Activated CD4-positive, alpha-beta T cell treated with anti-CD3 and anti-CD28 coated beads for 1 hour (primary cell): ENCODE measurements at regions not wholly inside any gene's neighbourhood (a gene's known extent, or its start where the extent isn't known, plus 50 kb on each side); places are given as distances from the start of the nearest gene placed in this dataset.

ENCODE experiments used
- DNase-seq: peaks from one replicate; pipeline ENCODE4 v3.0.0-alpha.2; 2020

DNA sequence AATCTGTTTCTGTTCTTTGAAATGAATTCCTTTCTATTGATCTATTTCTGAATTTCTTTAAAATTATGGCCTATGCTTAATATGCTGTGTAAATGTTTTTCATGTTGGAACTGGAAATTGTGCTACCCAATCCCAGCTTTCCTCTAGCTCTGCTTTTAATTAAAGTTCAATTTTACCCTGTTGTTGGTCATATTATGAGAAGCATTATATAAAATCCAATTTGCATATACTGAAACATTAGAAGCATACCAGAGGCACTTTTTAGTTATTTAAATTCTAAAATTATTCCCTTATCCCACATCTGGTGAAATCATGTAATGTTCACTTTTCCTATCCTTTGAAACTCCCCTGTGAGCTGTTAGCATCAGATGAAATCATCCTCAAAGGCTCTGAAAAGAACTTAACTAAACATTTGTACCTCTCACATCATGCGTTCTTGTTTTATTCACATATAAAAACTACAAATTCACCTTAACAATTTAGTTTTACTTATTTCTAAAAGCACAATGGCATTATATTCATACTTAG lies 160.6 kb upstream of the COL21A1 start:
- DNase-seq: no peak

DNA sequence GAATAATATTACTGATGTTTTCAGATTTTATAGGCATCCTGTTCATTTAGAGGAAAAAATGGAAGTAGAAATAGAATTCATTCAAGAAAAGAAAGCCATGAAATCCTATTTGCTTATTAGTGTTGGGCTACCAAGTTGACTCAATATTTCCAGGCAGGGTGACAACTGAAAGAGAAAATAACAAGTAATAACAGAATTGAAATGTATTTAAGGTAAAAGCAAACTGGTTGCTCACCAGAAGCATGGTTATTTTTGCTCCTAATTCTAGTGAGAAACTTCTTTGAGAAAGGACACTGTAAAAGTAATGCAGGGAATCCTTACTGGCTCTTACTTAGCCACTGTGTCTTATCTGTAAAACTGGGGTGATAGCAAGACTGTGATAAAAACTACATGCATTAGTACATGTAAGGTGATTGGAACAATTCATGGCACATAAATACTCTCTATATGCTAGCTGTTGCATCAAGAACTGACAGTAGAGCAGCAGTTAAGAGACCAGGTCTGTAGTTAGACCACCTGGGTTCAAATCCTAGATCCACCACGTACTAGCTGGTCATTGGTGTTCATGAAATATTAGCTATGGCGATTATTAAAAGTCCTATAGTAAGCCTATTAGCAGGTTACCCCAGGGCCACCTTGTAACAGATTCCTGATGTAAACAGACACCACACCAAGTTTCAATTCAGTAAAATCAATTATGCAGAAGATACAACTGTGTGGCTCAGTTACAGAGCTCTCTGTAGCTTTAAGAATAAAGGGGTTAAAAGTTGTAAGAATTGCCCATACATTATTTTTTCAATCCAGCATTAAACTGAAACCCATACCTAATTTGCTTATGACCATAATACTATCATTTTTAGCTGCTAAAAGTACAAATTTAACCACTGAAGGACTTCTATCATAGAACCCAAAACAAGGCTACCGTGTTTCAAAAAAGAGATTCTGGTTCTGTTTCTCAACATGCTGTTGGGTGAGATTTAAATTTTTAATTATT lies 159.2 kb upstream of the COL21A1 start:
- no peak for DNase-seq

DNA sequence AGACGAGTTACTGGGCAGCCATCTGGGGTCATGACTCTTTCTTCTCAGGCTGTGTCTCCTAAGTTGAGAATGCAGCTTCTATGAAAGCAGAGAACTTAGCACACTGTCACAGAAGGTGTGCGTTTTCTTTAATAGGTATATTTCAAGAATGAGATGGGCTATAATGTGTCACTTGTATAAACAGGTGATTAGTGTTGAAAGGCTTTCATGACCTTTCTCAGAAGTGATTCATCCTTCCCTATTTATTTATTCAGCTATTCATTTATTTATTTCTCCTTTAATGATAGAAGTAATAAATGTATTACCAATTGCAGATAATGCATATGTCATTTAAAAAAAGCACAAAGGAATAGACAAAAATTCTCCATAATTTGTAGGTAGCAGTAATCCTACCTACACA lies 157.2 kb upstream of the COL21A1 start:
- no peak for DNase-seq

DNA sequence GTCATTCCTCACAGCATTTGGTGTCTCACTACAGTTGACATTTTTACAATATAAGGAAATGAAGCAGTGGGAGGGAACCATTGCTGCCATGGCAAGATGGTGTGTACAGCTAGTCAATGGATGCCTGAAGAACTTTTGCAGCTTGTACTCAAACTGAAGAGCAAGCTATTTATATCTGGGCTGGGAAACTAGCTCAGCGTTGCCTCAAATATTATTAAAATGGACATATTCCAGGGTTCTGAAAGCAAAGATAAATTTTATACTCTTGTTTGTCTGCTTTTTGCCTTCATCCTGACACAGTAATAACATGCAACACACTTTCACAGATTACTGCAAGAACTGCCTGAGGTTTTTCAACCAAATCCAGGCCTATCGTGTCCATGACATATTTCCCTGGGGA lies 156.4 kb upstream of the COL21A1 start:
- no peak for DNase-seq

DNA sequence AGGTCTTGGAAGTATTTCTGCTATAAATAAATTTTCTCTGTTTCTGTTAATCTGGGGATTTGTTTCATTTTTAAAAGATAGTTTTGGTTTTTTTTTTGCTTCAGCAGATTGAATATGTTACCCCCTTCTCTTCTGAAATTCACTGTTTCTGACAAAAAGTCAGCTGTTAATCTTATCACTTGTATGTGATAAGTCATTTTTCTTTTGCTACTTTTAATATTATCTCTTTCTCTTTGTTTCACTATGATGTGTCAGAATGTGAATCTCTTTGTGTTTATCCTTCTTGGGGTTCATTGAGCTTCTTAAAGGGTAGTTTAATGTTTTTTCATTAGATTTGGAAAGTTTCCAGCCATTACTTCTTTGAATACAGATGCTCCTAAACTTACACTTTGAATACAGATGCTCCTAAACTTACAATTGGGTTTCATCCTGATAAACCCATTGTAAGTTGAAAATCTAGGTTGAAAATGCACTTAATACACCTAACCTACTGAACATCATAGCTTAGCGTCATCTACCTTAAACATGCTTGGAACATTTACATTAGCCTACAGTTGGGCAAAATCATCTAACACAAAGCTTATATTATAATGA lies 154.2 kb upstream of the COL21A1 start:
- DNase-seq: no peak

- DNase-seq: no peak
Observed at GRCh38 chr6:56400273-56400672, 152.9 kb upstream of the COL21A1 start.

DNA sequence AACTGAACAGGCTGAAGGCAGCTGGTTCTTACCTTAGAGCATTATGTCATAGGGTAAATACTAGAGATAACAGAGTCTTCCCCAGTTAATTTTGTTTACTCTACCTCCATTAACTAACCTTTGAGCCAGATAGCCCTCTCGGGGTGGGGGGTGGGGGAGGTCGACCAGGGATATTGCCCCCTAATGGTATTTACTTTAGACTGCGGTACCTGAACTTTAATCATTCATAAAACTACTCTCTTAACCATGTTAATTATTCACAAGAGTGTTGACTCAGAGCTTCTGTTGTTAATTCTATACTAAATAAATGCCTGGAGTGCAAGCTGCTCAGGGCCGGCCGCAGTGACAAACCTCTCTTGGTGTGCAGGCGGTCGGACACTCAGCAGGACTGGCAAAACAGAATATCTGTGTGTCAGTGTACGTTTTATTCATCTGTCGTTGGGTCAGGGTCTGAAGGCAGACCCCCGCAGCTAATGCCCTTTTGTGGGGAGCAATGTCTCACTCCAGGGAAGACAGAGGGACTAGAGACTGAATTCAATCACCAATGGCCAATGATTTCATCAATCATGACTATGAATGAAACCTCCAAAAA lies 152.4 kb upstream of the COL21A1 start:
- DNase-seq: no peak

- DNase-seq: no peak
Observed at GRCh38 chr6:56399250-56399671, 151.9 kb upstream of the COL21A1 start.

- DNase-seq: no peak
Observed at GRCh38 chr6:56396435-56396834, 149.1 kb upstream of the COL21A1 start.

- DNase-seq: no peak
Observed at GRCh38 chr6:56393615-56394612, 146.5 kb upstream of the COL21A1 start.

- DNase-seq: no peak
Observed at GRCh38 chr6:56388415-56388755, 141.0 kb upstream of the COL21A1 start.

- DNase-seq: no peak
Observed at GRCh38 chr6:56387621-56388414, 140.4 kb upstream of the COL21A1 start.

DNA sequence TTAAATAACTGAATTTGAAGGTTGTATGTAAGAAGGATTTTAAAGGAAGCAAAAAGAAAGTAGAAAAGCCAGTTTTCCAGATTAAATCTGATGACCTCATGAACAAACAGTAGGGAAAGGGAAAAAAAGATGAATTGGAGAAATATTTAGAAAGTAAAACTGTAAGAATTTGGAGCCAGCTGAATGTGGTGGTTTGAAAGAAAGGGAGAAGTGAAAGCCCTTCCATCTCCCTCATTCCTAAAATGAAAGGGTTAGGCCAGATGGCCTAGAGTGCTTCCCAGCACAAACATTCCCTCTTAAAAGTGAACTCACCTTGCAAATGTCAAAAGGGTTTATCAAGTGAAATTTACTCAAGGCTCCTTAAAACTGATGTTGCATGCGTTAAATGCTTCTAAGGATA lies 139.3 kb upstream of the COL21A1 start:
- DNase-seq: no peak

GRCh38 chr6:56385981-56386593 lies 138.7 kb upstream of the COL21A1 start:
- DNase-seq: no peak

- no peak for DNase-seq
Observed at GRCh38 chr6:56383160-56383559, 135.8 kb upstream of the COL21A1 start.

DNA sequence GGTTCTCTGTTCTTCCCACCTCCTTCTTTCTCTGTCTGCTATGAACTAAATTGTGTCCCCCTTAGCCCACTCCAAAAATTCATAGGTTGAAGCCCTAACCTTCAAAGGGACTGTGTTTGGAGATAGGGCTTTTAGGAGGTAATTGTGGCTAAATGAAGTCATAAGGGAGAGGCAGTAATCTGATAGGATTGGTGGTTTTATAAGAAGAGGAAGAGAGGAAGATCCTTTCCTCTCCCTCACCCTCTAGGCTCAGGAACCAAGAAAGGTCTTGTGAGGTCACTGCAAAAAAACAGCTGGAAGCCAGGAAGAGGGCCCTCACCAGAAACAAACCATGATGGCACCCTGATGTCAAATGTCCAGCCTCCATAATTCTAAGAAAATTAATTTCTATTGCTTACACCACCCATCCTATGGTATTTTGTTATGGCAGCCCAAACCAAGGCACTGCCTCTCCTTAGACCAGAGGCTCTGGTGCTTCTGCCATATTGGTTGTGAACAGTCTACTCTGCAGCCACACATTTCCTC lies 135.1 kb upstream of the COL21A1 start:
- DNase-seq: no peak

DNA sequence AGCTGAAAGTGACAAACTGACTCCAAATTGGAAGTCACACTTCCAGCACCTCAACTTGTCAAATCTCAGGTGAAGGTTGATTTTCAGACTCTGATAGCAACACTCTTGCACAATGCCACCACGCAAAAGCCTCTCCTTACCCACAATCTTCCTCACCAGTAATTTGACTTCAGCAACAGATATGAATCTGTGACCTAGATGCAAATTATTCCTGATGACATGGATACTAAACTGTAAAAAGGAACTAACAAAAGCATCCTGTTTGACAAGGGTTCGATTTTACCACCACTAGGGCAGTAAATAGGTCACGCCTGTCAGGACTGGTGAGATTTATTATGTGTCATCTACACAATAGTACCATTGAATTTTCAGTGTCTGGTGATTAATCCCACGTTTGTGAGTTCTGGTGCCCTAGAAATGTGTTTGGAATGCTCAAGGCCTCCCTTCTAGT lies 134.4 kb upstream of the COL21A1 start:
- no peak for DNase-seq

DNA sequence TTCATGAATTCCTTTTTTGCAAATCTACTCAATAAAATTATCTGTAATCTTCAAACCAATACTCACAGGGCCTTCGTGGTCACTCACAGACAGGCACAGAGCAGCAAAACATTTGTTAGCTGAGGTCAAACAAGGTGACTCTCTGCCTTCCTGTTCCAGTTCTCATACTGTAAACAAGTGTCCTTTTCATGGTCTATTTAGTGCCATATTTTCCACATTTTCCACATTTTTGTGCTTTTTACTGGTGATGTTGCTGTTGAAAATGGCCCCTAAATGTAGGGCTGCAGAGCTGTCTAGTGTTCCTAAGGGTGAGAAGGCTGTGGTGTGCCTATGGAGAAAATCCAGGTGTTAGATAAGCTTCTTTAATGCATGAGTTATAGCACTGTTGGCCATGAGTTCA lies 133.1 kb upstream of the COL21A1 start:
- no peak for DNase-seq

DNA sequence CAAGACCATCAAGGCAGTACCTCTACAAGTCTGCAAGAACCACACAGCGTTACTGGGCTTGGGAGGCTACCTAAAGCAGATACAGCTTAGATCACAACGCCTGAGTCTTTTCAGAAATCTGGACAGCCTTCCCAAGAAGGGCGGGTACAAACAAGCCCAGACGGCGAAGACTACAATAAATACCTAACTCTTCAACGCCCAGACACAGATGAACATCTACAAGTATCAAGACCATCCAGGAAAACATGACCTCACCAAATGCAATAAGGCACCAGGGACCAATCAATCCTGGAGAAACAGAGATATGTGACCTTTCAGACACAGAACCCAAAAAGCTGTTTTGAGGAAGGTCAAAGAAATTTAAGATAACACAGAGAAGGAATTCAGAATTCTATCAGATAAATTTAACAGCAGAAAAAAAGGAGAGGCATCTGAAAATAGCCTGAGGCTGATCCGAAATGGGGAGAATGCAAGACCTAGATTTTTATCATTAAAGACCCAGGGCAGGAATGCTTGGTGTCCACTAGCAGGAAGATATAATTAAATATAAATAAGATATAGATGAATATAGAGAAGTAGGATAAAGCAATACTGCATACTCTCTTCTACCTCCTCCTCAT lies 131.7 kb upstream of the COL21A1 start:
- DNase-seq: no peak

GRCh38 chr6:56378507-56378906 lies 131.1 kb upstream of the COL21A1 start:
- no peak for DNase-seq
